ENCODE measurements at regions not wholly inside any gene's neighbourhood (a gene's known extent, or its start where the extent isn't known, plus 50 kb on each side); places are given as distances from the start of the nearest gene placed in this dataset.
"Not testable (repeated sequence)": the region's sequence is repeated elsewhere in the genome, so short reads cannot be mapped to it uniquely, and the experiment has no call there.

- peak; percentile 19 for DNase-seq (ENCODE audit: low spot score)
These were observed 65.6 kb downstream of the IFI44 start for GRCh38 chr1:78715181-78715661.

GRCh38 chr1:78716186-78716585, 66.6 kb downstream of the IFI44 start:
- DNase-seq (ENCODE audit: low spot score) = peak; percentile 51

- DNase-seq (ENCODE audit: low spot score) = no peak
These were observed 68.9 kb downstream of the IFI44 start for GRCh38 chr1:78718566-78718965.

GRCh38 chr1:78721136-78721535, 71.5 kb downstream of the IFI44 start:
- no peak for DNase-seq (ENCODE audit: low spot score)

- DNase-seq (ENCODE audit: low spot score) = no peak
These were observed 72.5 kb downstream of the IFI44 start for GRCh38 chr1:78722105-78722504.

GRCh38 chr1:78722521-78722920, 72.9 kb downstream of the IFI44 start:
- peak; percentile 25 for DNase-seq (ENCODE audit: low spot score)

GRCh38 chr1:78722947-78723346, 73.3 kb downstream of the IFI44 start:
- peak; percentile 44 for DNase-seq (ENCODE audit: low spot score)

- DNase-seq (ENCODE audit: low spot score) = peak; percentile 36
These were observed 77.1 kb downstream of the IFI44 start for GRCh38 chr1:78726686-78727085.

GRCh38 chr1:78728359-78728758, 78.7 kb downstream of the IFI44 start:
- DNase-seq (ENCODE audit: low spot score) = no peak

GRCh38 chr1:78730054-78730453, 80.4 kb downstream of the IFI44 start:
- DNase-seq (ENCODE audit: low spot score) = no peak

GRCh38 chr1:78731674-78732073, 82.0 kb downstream of the IFI44 start:
- no peak for DNase-seq (ENCODE audit: low spot score)

GRCh38 chr1:78737241-78737640, 87.6 kb downstream of the IFI44 start:
- DNase-seq (ENCODE audit: low spot score) = no peak

- peak; percentile 49 for DNase-seq (ENCODE audit: low spot score)
These were observed 94.0 kb downstream of the IFI44 start for GRCh38 chr1:78743626-78744025.

- no peak for DNase-seq (ENCODE audit: low spot score)
These were observed 95.5 kb downstream of the IFI44 start for GRCh38 chr1:78745111-78745510.

- DNase-seq (ENCODE audit: low spot score) = not testable (repeated sequence)
These were observed 104.0 kb downstream of the IFI44 start for GRCh38 chr1:78753679-78754078.

- no peak for DNase-seq (ENCODE audit: low spot score)
These were observed 106.4 kb downstream of the IFI44 start for GRCh38 chr1:78755986-78756385.

GRCh38 chr1:78758506-78758905, 108.9 kb downstream of the IFI44 start:
- DNase-seq (ENCODE audit: low spot score) = no peak

- no peak for DNase-seq (ENCODE audit: low spot score)
These were observed 110.2 kb downstream of the IFI44 start for GRCh38 chr1:78759881-78760280.

GRCh38 chr1:78760858-78761257, 111.2 kb downstream of the IFI44 start:
- peak; percentile 7 for DNase-seq (ENCODE audit: low spot score)

GRCh38 chr1:78762113-78762512, 112.5 kb downstream of the IFI44 start:
- DNase-seq (ENCODE audit: low spot score) = no peak

- DNase-seq (ENCODE audit: low spot score) = no peak
These were observed 115.9 kb downstream of the IFI44 start for GRCh38 chr1:78765489-78765888.

- DNase-seq (ENCODE audit: low spot score) = peak; percentile 15
These were observed 130.2 kb downstream of the IFI44 start for GRCh38 chr1:78779831-78780230.

GRCh38 chr1:78787544-78787943, 137.9 kb downstream of the IFI44 start:
- no peak for DNase-seq (ENCODE audit: low spot score)

GRCh38 chr1:78790174-78790573, 140.5 kb downstream of the IFI44 start:
- no peak for DNase-seq (ENCODE audit: low spot score)

GRCh38 chr1:78792756-78793155, 143.1 kb downstream of the IFI44 start:
- no peak for DNase-seq (ENCODE audit: low spot score)
